ENCODE measurements at regions not wholly inside any gene's neighbourhood (a gene's known extent, or its start where the extent isn't known, plus 50 kb on each side); places are given as distances from the start of the nearest gene placed in this dataset.

DNA sequence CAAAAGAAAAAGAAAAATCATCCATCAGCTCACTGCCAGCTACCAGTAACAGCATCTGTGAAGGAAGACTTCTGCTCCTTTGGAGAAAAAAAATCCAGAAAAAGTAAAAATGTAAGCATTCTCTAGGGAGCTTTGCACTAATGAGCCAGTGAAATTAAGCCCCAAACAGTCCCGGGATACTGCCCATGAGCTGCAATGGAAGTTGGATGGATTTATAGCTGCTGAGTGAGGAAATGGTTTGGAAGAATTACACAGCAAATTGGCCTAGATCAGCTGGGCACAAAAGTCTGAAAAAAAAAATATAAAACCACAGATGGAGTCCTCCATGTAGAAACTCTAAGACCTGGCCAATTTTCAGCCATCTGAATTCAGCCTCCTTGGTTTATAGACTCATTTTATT, 462.9 kb upstream of the USP15 start:
- H4K91ac ChIP-seq (replicated peaks; ENCODE audit: insufficient read length, low read length) = no peak overlapping the region
- no peak overlapping the region for H4K5ac ChIP-seq (ENCODE audit: insufficient read length, low read depth, low read length)
- H3K27ac ChIP-seq (ENCODE audit: low read depth, low read length) = no peak overlapping the region
- no peak for DNase-seq (ENCODE audit: low read depth in 1 of 2, low spot score in 2 of 2)
- no peaks in the 10 kb centered on the region for H3K9me3 ChIP-seq (ENCODE audit: insufficient read depth in 2 of 2, low read depth in 1 of 2, low read length in 1 of 2)
- no peaks in the 10 kb centered on the region for H3K79me1 ChIP-seq (ENCODE audit: low read depth, low read length)
- H3K27me3 ChIP-seq (replicated peaks in 1 of 4; ENCODE audit: control insufficient read depth in 3 of 4, extremely low read depth in 1 of 4, insufficient read depth in 3 of 4, low read length in 3 of 4) = no peaks in the 10 kb centered on the region
- H4K20me1 ChIP-seq (replicated peaks in 1 of 2; ENCODE audit: control insufficient read depth in 1 of 2, insufficient read depth in 2 of 2, low read length in 2 of 2) = no peaks in the 10 kb centered on the region
- ChIA-PET POLR2A (ENCODE audit: partially characterized antibody) (no interaction called here), CTCF (ENCODE audit: partially characterized antibody) (interaction anchor here (0.8 kb wide), 1 partner anchor 15 kb away, joined by 3 read pairs; no protein-coding TSS in a partner anchor)
- no peak overlapping the region for H2AK5ac ChIP-seq (ENCODE audit: low read depth, low read length)
- FAIRE-seq = no peak
- H3K14ac ChIP-seq (ENCODE audit: insufficient read length) = no peak overlapping the region
- H4K8ac ChIP-seq (ENCODE audit: extremely low read depth, insufficient read depth, low read length) = no peak overlapping the region
- H3K23ac ChIP-seq (ENCODE audit: insufficient read length) = no peak overlapping the region
- no peak overlapping the region for H2BK12ac ChIP-seq (ENCODE audit: low read depth, low read length)
- H3K4me1 ChIP-seq (replicated peaks in 1 of 4; ENCODE audit: control insufficient read depth in 3 of 4, insufficient read depth in 4 of 4, low read length in 3 of 4) = no peaks in the 10 kb centered on the region
- H2BK20ac ChIP-seq (ENCODE audit: low read length) = no peak overlapping the region
- no peak overlapping the region for H2BK120ac ChIP-seq (replicated peaks; ENCODE audit: low read depth, low read length)
- H2BK15ac ChIP-seq (ENCODE audit: low read length) = no peak overlapping the region
- H3K23me2 ChIP-seq (ENCODE audit: low read depth, low read length) = no peaks in the 10 kb centered on the region
- H3K4ac ChIP-seq (replicated peaks; ENCODE audit: insufficient read length, low read depth, low read length) = no peak overlapping the region
- TF ChIP-seq HDAC2 (IDR thresholded peaks at IDR 0.05; ENCODE audit: borderline replicate concordance in 1 of 2, low read depth in 2 of 2, low read length in 2 of 2) (no peak), ASH2L (IDR thresholded peaks at IDR 0.05; ENCODE audit: low read length) (no peak), POU5F1 (IDR thresholded peaks at IDR 0.05; ENCODE audit: low read depth, low read length) (no peak), YY1 (IDR thresholded peaks at IDR 0.05; ENCODE audit: low read depth, low read length) (no peak), POLR2AphosphoS5 (IDR thresholded peaks at IDR 0.05; ENCODE audit: low read depth, low read length) (no peak), SUZ12 (IDR thresholded peaks at IDR 0.05; ENCODE audit: low read length) (no peak), SP4 (IDR thresholded peaks at IDR 0.05; ENCODE audit: low read length) (no peak), MAFK (IDR thresholded peaks at IDR 0.05; ENCODE audit: low read depth, low read length) (no peak), JUND (IDR thresholded peaks at IDR 0.05; ENCODE audit: low read length) (no peak), TBP (IDR thresholded peaks at IDR 0.05; ENCODE audit: low read depth, low read length) (no peak), POLR2A (IDR thresholded peaks at IDR 0.05; ENCODE audit: control extremely low read depth in 1 of 2, low read depth in 2 of 2, low read length in 2 of 2) (no peak), TAF7 (optimal IDR thresholded peaks at IDR 0.05; ENCODE audit: borderline replicate concordance, low read depth, low read length) (no peak), SP2 (IDR thresholded peaks at IDR 0.05; ENCODE audit: low read length) (no peak)
- H3K4me2 ChIP-seq (ENCODE audit: insufficient read depth in 1 of 2, low read depth in 2 of 2, low read length in 2 of 2) = no peak overlapping the region
- no peaks in the 10 kb centered on the region for H3K79me2 ChIP-seq (ENCODE audit: control insufficient read depth in 1 of 2, insufficient read depth in 2 of 2, low read length in 2 of 2)
- WGBS, 2 experiments (ENCODE audit: extremely low coverage in 1 of 2, insufficient coverage in 1 of 2, insufficient read length in 1 of 2, insufficient replicate concordance in 2 of 2, low coverage in 1 of 2, low lambda C conversion rate in 2 of 2, missing lambda C conversion rate in 1 of 2) = 88% methylated on average over 1 of the region's 1 CpG; no CpG with 5 or more reads in 1 of the 2 experiments
- H3K36me3 ChIP-seq (ENCODE audit: control insufficient read depth in 2 of 4, insufficient read depth in 4 of 4, low read length in 3 of 4) = no peaks in the 10 kb centered on the region
- no peak overlapping the region for H3K9ac ChIP-seq (replicated peaks in 1 of 4; ENCODE audit: extremely low read depth in 1 of 4, low read depth in 3 of 4, low read length in 3 of 4)
- H2BK5ac ChIP-seq (ENCODE audit: low read depth, low read length) = no peak overlapping the region
- H3K56ac ChIP-seq (replicated peaks; ENCODE audit: insufficient read length, low read depth, low read length) = no peak overlapping the region
- no peak overlapping the region for H2AFZ ChIP-seq (ENCODE audit: low read length)
- H3K4me3 ChIP-seq (ENCODE audit: extremely low read depth in 1 of 4, insufficient read depth in 2 of 4, low read depth in 3 of 4, low read length in 4 of 4) = no peak overlapping the region
- no peak overlapping the region for H3K18ac ChIP-seq (ENCODE audit: extremely low read depth, low read length)
